Neural cell (in vitro differentiated cells): ENCODE measurements at regions not wholly inside any gene's neighbourhood (a gene's known extent, or its start where the extent isn't known, plus 50 kb on each side); places are given as distances from the start of the nearest gene placed in this dataset.

Source experiments
- CTCF ChIP-seq: fragments of 450-650 bp; IDR thresholded peaks from 2 replicates; pipeline ENCODE4 v1.5.1; 2014; ENCODE audit warnings: antibody characterized with exemption, mild to moderate bottlenecking, moderate library complexity; ENCODE audit not compliant: poor library complexity, severe bottlenecking
- EZH2 ChIP-seq: fragments of 200-600, 300-800 bp; shearing (Covaris generic), sonication (generic); IDR thresholded peaks from 2 replicates; pipeline ENCODE4 v1.6.1; 2014; ENCODE audit warnings: antibody characterized with exemption, low read length, borderline replicate concordance, mild to moderate bottlenecking; ENCODE audit not compliant: insufficient read depth, poor library complexity, severe bottlenecking
- POLR2AphosphoS5 ChIP-seq: IDR thresholded peaks from 2 replicates; pipeline ENCODE4 v1.6.1; 2012
- RAD21 ChIP-seq: fragments of 450-650 bp; conservative IDR thresholded peaks from 2 replicates; pipeline ENCODE4 v1.6.1; 2014; ENCODE audit warnings: antibody characterized with exemption, mild to moderate bottlenecking, moderate library complexity
- REST ChIP-seq: IDR thresholded peaks from 2 replicates; pipeline ENCODE4 v1.6.1; 2012; ENCODE audit warnings: borderline replicate concordance
- SMC3 ChIP-seq: fragments of 450-650 bp; conservative IDR thresholded peaks from 2 replicates; pipeline ENCODE4 v1.6.1; 2014; ENCODE audit warnings: antibody characterized with exemption, mild to moderate bottlenecking, moderate library complexity; ENCODE audit not compliant: poor library complexity
- TAF1 ChIP-seq: IDR thresholded peaks from 2 replicates; pipeline ENCODE4 v1.6.1; 2012; ENCODE audit warnings: low read depth

GRCh38 chr13:21318891-21319532 lies 140.1 kb downstream of the ZDHHC20 start:
- TF ChIP-seq CTCF (no peak), POLR2AphosphoS5 (no peak), TAF1 (no peak), EZH2 (no peak), RAD21 (no peak), REST (no peak), SMC3 (no peak)
